ENCODE measurements at regions not wholly inside any gene's neighbourhood (a gene's known extent, or its start where the extent isn't known, plus 50 kb on each side); places are given as distances from the start of the nearest gene placed in this dataset.

- no peak for TF ChIP-seq CTCF (IDR thresholded peaks at IDR 0.05)
- TF ChIP-seq POLR2A (IDR thresholded peaks at IDR 0.05) = no peak
Observed at GRCh38 chr10:6333973-6334372, 131.2 kb downstream of the PFKFB3 start.

All from ovary (tissue), 3 donors.